GM23338 (cell line): ENCODE measurements at regions not wholly inside any gene's neighbourhood (a gene's known extent, or its start where the extent isn't known, plus 50 kb on each side); places are given as distances from the start of the nearest gene placed in this dataset.

Experiments
- ATAC-seq: fragments of 200-7000 bp; cut with Tn5 transposase; 3 replicates; pipeline ENCODE4 v1.9.1; 2020
- DNase-seq: peaks from one replicate; pipeline ENCODE4 v3.0.0-alpha.2; 2015; ENCODE audit warnings: low spot score
- H2AFZ ChIP-seq: fragments of 200-600 bp; sonication (generic); 2 replicates; pipeline ENCODE4 v1.8.0; 2016; ENCODE audit warnings: antibody characterized with exemption, mild to moderate bottlenecking, moderate library complexity
- H3F3A ChIP-seq: fragments of 200-600 bp; sonication (generic); replicated peaks from 2 replicates; pipeline ENCODE4 v1.8.0; 2017; ENCODE audit warnings: antibody characterized with exemption, mixed run types, low read depth
- H3K27ac ChIP-seq: fragments of 200-600 bp; sonication (generic); 2 replicates; pipeline ENCODE4 v1.6.1; 2016; ENCODE audit warnings: low read depth
- H3K27me3 ChIP-seq: fragments of 200-600 bp; sonication (generic); 2 replicates; pipeline ENCODE4 v1.8.0; 2016; ENCODE audit warnings: mild to moderate bottlenecking, mixed run types, moderate library complexity; ENCODE audit not compliant: insufficient read depth
- H3K36me3 ChIP-seq: fragments of 200-600 bp; sonication (generic); 2 replicates; pipeline ENCODE4 v1.8.0; 2016; ENCODE audit warnings: mild to moderate bottlenecking; ENCODE audit not compliant: insufficient read depth
- H3K4me1 ChIP-seq: fragments of 200-600 bp; sonication (generic); 2 replicates; pipeline ENCODE4 v1.8.0; 2016; ENCODE audit warnings: mild to moderate bottlenecking, moderate library complexity; ENCODE audit not compliant: insufficient read depth
- H3K4me2 ChIP-seq: fragments of 200-600 bp; sonication (generic); 2 replicates; pipeline ENCODE4 v1.7.1; 2017; ENCODE audit warnings: mixed run types
- H3K4me3 ChIP-seq: fragments of 200-600 bp; sonication (generic); 2 replicates; pipeline ENCODE4 v1.6.1; 2016; ENCODE audit warnings: mixed run types
- H3K79me2 ChIP-seq: fragments of 200-600 bp; sonication (generic); replicated peaks from 2 replicates; pipeline ENCODE4 v1.8.0; 2017; ENCODE audit warnings: mild to moderate bottlenecking; ENCODE audit not compliant: insufficient read depth
- H3K9me2 ChIP-seq: fragments of 200-600 bp; sonication (generic); 2 replicates; pipeline ENCODE4 v1.8.0; 2017; ENCODE audit not compliant: insufficient read depth
- H4K20me1 ChIP-seq: fragments of 200-600 bp; sonication (generic); replicated peaks from 2 replicates; pipeline ENCODE4 v1.8.0; 2017; ENCODE audit warnings: mild to moderate bottlenecking; ENCODE audit not compliant: insufficient read depth
- H3K27ac Mint-ChIP-seq: 2 replicates; pipeline ENCODE4 v1.8.0; 2020; ENCODE audit warnings: inconsistent platforms, mild to moderate bottlenecking, moderate library complexity, mixed read lengths
- H3K27me3 Mint-ChIP-seq: 3 replicates; pipeline ENCODE4 v1.8.0; 2022; ENCODE audit warnings: low read depth, mild to moderate bottlenecking, moderate library complexity, mixed read lengths, inconsistent platforms; ENCODE audit not compliant: insufficient read depth, poor library complexity
- H3K36me3 Mint-ChIP-seq: 3 replicates; pipeline ENCODE4 v1.8.0; 2021; ENCODE audit warnings: low read depth, mild to moderate bottlenecking, inconsistent platforms, moderate library complexity, mixed read lengths
- H3K4me1 Mint-ChIP-seq: 3 replicates; pipeline ENCODE4 v1.8.0; 2020; ENCODE audit warnings: mild to moderate bottlenecking, inconsistent platforms, mixed read lengths
- H3K4me3 Mint-ChIP-seq: 3 replicates; pipeline ENCODE4 v1.8.0; 2021; ENCODE audit warnings: moderate library complexity, mild to moderate bottlenecking, inconsistent platforms, mixed read lengths
- H3K9me3 Mint-ChIP-seq: 3 replicates; pipeline ENCODE4 v1.8.0; 2020; ENCODE audit warnings: moderate library complexity, mild to moderate bottlenecking, inconsistent platforms, mixed read lengths
- CREB1 ChIP-seq: fragments of 250-450 bp; sonication (Bioruptor Pico); IDR thresholded peaks from 2 replicates; pipeline ENCODE4 v1.5.0; 2020; ENCODE audit warnings: low read depth, mild to moderate bottlenecking, moderate library complexity
- CTCF ChIP-seq, 2 experiments: fragments of 200-600 bp in 1 of 2; sonication (generic) in 1 of 2; conservative IDR thresholded peaks; 2 replicates each; pipeline versions ENCODE4 v1.5.1 to v1.6.1; 2016 to 2017; ENCODE audit warnings: antibody characterized with exemption in 2 of 2, low read depth in 2 of 2, mild to moderate bottlenecking in 2 of 2, moderate library complexity in 1 of 2
- ETS1 ChIP-seq: IDR thresholded peaks from 2 replicates; pipeline ENCODE4 v1.6.1; 2016; ENCODE audit warnings: antibody characterized with exemption
- EZH2 ChIP-seq: fragments of 200-600 bp; sonication (generic); IDR thresholded peaks from one replicate; pipeline ENCODE4 v1.8.0; 2017; ENCODE audit warnings: antibody characterized with exemption, mild to moderate bottlenecking, low read depth; ENCODE audit not compliant: unreplicated experiment
- EZH2phosphoT487 ChIP-seq: fragments of 200-600 bp; sonication (generic); IDR thresholded peaks from one replicate; pipeline ENCODE4 v1.8.1; 2018; ENCODE audit warnings: antibody characterized with exemption; ENCODE audit not compliant: unreplicated experiment
- JUNB ChIP-seq: IDR thresholded peaks from one replicate; pipeline ENCODE4 v1.6.1; 2016; ENCODE audit warnings: antibody characterized with exemption; ENCODE audit not compliant: unreplicated experiment
- NANOG ChIP-seq: IDR thresholded peaks from 2 replicates; pipeline ENCODE4 v1.6.1; 2016; ENCODE audit warnings: antibody characterized with exemption, borderline replicate concordance
- POLR2AphosphoS5 ChIP-seq: IDR thresholded peaks from 2 replicates; pipeline ENCODE4 v1.6.1; 2016; ENCODE audit warnings: antibody characterized with exemption, low read depth
- REST ChIP-seq: IDR thresholded peaks from one replicate; pipeline ENCODE4 v1.6.1; 2018; ENCODE audit warnings: antibody characterized with exemption; ENCODE audit not compliant: unreplicated experiment
- STAT1 ChIP-seq: IDR thresholded peaks from one replicate; pipeline ENCODE4 v1.6.1; 2016; ENCODE audit warnings: antibody characterized with exemption; ENCODE audit not compliant: unreplicated experiment
- ZNF114 ChIP-seq: fragments of 250-450 bp; sonication (Bioruptor Pico); IDR thresholded peaks from 2 replicates; pipeline ENCODE4 v1.5.0; 2020; ENCODE audit warnings: mild to moderate bottlenecking, moderate library complexity
- ZNF331 ChIP-seq: fragments of 250-450 bp; sonication (Bioruptor Pico); IDR thresholded peaks from 2 replicates; pipeline ENCODE4 v1.5.0; 2020; ENCODE audit warnings: low read depth, mild to moderate bottlenecking, moderate library complexity
- ZNF462 ChIP-seq: fragments of 250-450 bp; sonication (Bioruptor Pico); IDR thresholded peaks from 2 replicates; pipeline ENCODE4 v1.5.0; 2020; ENCODE audit warnings: mild to moderate bottlenecking, moderate library complexity

GRCh38 chr12:42730291-42730690 lies 140.7 kb upstream of the PRICKLE1 start:
- H3K4me3 Mint-ChIP-seq: no peak overlapping the region
- Histone ChIP-seq H4K20me1 (no peaks in the 10 kb centered on the region), H3K9me2 (peaks cover 11% of the 10 kb centered on the region; the same call in 1 of the 2 replicates), H3K4me3 (no peak overlapping the region), H3F3A (no peaks in the 10 kb centered on the region), H3K79me2 (no peaks in the 10 kb centered on the region), H2AFZ (no peak overlapping the region), H3K4me1 (no peaks in the 10 kb centered on the region), H3K36me3 (peaks cover 9% of the 10 kb centered on the region), H3K4me2 (no peak overlapping the region), H3K27me3 (no peaks in the 10 kb centered on the region), H3K27ac (no peak overlapping the region)
- ATAC-seq (no peak), DNase-seq (no peak)
- peaks cover 2% of the 10 kb centered on the region for H3K27me3 Mint-ChIP-seq
- H3K4me1 Mint-ChIP-seq: no peaks in the 10 kb centered on the region
- TF ChIP-seq NANOG (no peak), CREB1 (CRISPR knock-in tag) (no peak), ZNF331 (CRISPR knock-in tag) (no peak), EZH2phosphoT487 (no peak), ZNF114 (CRISPR knock-in tag) (no peak), ETS1 (no peak), CTCF (conservative IDR thresholded peaks at IDR 0.05; ENCODE audit: low read depth in 2 of 2) (no peak), JUNB (no peak), EZH2 (no peak), ZNF462 (CRISPR knock-in tag) (no peak), REST (no peak), POLR2AphosphoS5 (no peak), STAT1 (no peak)
- H3K27ac Mint-ChIP-seq: no peak overlapping the region
- no peaks in the 10 kb centered on the region for H3K36me3 Mint-ChIP-seq
- no peaks in the 10 kb centered on the region for H3K9me3 Mint-ChIP-seq
